NCI-H226 (cell line): ENCODE measurements at regions not wholly inside any gene's neighbourhood (a gene's known extent, or its start where the extent isn't known, plus 50 kb on each side); places are given as distances from the start of the nearest gene placed in this dataset.
A peak's percentile ranks its signal among the peaks of the same experiment; 100 is the strongest.

Experiments
- DNase-seq: peaks from one replicate; pipeline ENCODE4 v3.0.0-alpha.2; 2015

GRCh38 chr1:54497338-54497737 is 50.7 kb upstream of the ACOT11 start:
- no peak for DNase-seq

GRCh38 chr1:54495954-54496353 is 52.1 kb upstream of the ACOT11 start:
- DNase-seq = no peak

- DNase-seq = peak; percentile 22
Measured at GRCh38 chr1:54493608-54494007, 54.4 kb upstream of the ACOT11 start.

GRCh38 chr1:54490361-54491248 is 57.4 kb upstream of the ACOT11 start:
- DNase-seq = no peak

- DNase-seq = no peak
Measured at GRCh38 chr1:54489627-54490250, 58.3 kb upstream of the ACOT11 start.

- peak; percentile 70 for DNase-seq
Measured at GRCh38 chr1:54488779-54489626, 59.0 kb upstream of the ACOT11 start.

- peak; percentile 86 for DNase-seq
Measured at GRCh38 chr1:54488065-54488750, 59.8 kb upstream of the ACOT11 start.

GRCh38 chr1:54487571-54488050 is 60.4 kb upstream of the ACOT11 start:
- no peak for DNase-seq

GRCh38 chr1:54486907-54487306 is 61.1 kb upstream of the ACOT11 start:
- DNase-seq = no peak

GRCh38 chr1:54485416-54485815 is 62.6 kb upstream of the ACOT11 start:
- DNase-seq = no peak

GRCh38 chr1:54483875-54484437 is 64.1 kb upstream of the ACOT11 start:
- DNase-seq = no peak

- DNase-seq = no peak
Measured at GRCh38 chr1:54481201-54481884, 66.7 kb upstream of the ACOT11 start.

- no peak for DNase-seq
Measured at GRCh38 chr1:54480525-54480848, 67.5 kb upstream of the ACOT11 start.

- no peak for DNase-seq
Measured at GRCh38 chr1:54479841-54480524, 68.0 kb upstream of the ACOT11 start.

- DNase-seq = no peak
Measured at GRCh38 chr1:54479251-54479650, 68.8 kb upstream of the ACOT11 start.

- DNase-seq = no peak
Measured at GRCh38 chr1:54477153-54477561, 70.9 kb upstream of the ACOT11 start.

GRCh38 chr1:54476530-54477109 is 70.4 kb upstream of the SSBP3 start:
- no peak for DNase-seq

- no peak for DNase-seq
Measured at GRCh38 chr1:54475946-54476516, 69.8 kb upstream of the SSBP3 start.

- DNase-seq = no peak
Measured at GRCh38 chr1:54475357-54475881, 69.2 kb upstream of the SSBP3 start.
